Neural progenitor cell (in vitro differentiated cells): ENCODE measurements at regions not wholly inside any gene's neighbourhood (a gene's known extent, or its start where the extent isn't known, plus 50 kb on each side); places are given as distances from the start of the nearest gene placed in this dataset.

ENCODE experiments used
- DNase-seq: peaks from one replicate; pipeline ENCODE4 v3.0.0-alpha.2; 2016; ENCODE audit warnings: low spot score
- H2AFZ ChIP-seq: fragments of 200-600 bp; sonication (generic); replicated peaks from 2 replicates; pipeline ENCODE4 v1.6.1; 2016; ENCODE audit warnings: antibody characterized with exemption
- H3F3A ChIP-seq: fragments of 200-600 bp; sonication (generic); 2 replicates; pipeline ENCODE4 v1.6.1; 2016; ENCODE audit warnings: antibody characterized with exemption, low read depth
- H3K27ac ChIP-seq: fragments of 200-600 bp; sonication (generic); 2 replicates; pipeline ENCODE4 v1.5.1; 2016; ENCODE audit warnings: mild to moderate bottlenecking
- H3K27me3 ChIP-seq: fragments of 200-600 bp; sonication (generic); 2 replicates; pipeline ENCODE4 v1.6.1; 2016; ENCODE audit warnings: mild to moderate bottlenecking, moderate library complexity
- H3K36me3 ChIP-seq: fragments of 200-600 bp; sonication (generic); 2 replicates; pipeline ENCODE4 v1.5.1; 2016
- H3K4me1 ChIP-seq: fragments of 200-600 bp; sonication (generic); 2 replicates; pipeline ENCODE4 v1.6.1; 2016; ENCODE audit warnings: mixed run types
- H3K4me2 ChIP-seq: fragments of 200-600 bp; sonication (generic); 2 replicates; pipeline ENCODE4 v1.6.1; 2016
- H3K4me3 ChIP-seq: fragments of 200-600 bp; sonication (generic); 2 replicates; pipeline ENCODE4 v1.5.1; 2016
- H3K79me2 ChIP-seq: fragments of 200-600 bp; sonication (generic); 2 replicates; pipeline ENCODE4 v1.6.1; 2016; ENCODE audit warnings: low read depth
- H3K9ac ChIP-seq: fragments of 200-600 bp; sonication (generic); 2 replicates; pipeline ENCODE4 v1.6.1; 2016
- H3K9me3 ChIP-seq: fragments of 200-600 bp; sonication (generic); 2 replicates; pipeline ENCODE4 v1.5.1; 2016; ENCODE audit warnings: low read depth
- H4K20me1 ChIP-seq: fragments of 200-600 bp; sonication (generic); 2 replicates; pipeline ENCODE4 v1.6.1; 2016; ENCODE audit warnings: low read depth
- H3K27ac Mint-ChIP-seq: 3 replicates; pipeline ENCODE4 v1.8.0; 2021; ENCODE audit warnings: mixed read lengths
- H3K27me3 Mint-ChIP-seq: 2 replicates; pipeline ENCODE4 v1.8.0; 2022; ENCODE audit warnings: low read depth, mild to moderate bottlenecking, inconsistent platforms, moderate library complexity, mixed read lengths; ENCODE audit not compliant: insufficient read depth
- H3K36me3 Mint-ChIP-seq: 3 replicates; pipeline ENCODE4 v1.8.0; 2021; ENCODE audit warnings: mixed read lengths
- H3K4me1 Mint-ChIP-seq: 3 replicates; pipeline ENCODE4 v1.8.0; 2021; ENCODE audit warnings: mixed read lengths
- H3K4me3 Mint-ChIP-seq: 3 replicates; pipeline ENCODE4 v1.8.0; 2021; ENCODE audit warnings: mild to moderate bottlenecking, moderate library complexity, mixed read lengths
- H3K9me3 Mint-ChIP-seq: 3 replicates; pipeline ENCODE4 v1.8.0; 2020; ENCODE audit warnings: mixed read lengths
- CTCF ChIP-seq: fragments of 200-600 bp; sonication (generic); IDR thresholded peaks from 2 replicates; pipeline ENCODE4 v1.5.1; 2017; ENCODE audit warnings: antibody characterized with exemption, mild to moderate bottlenecking
- EZH2 ChIP-seq: fragments of 200-600 bp; sonication (generic); IDR thresholded peaks from 2 replicates; pipeline ENCODE4 v1.6.1; 2017; ENCODE audit warnings: antibody characterized with exemption, mild to moderate bottlenecking, moderate library complexity
- EZH2phosphoT487 ChIP-seq: fragments of 200-600 bp; sonication (generic); IDR thresholded peaks from 2 replicates; pipeline ENCODE4 v1.6.1; 2017; ENCODE audit warnings: antibody characterized with exemption

- H3K27me3 ChIP-seq: no peaks in the 10 kb centered on the region
- H3K27ac ChIP-seq: no peak overlapping the region
- Mint-ChIP-seq H3K36me3 (no peaks in the 10 kb centered on the region), H3K9me3 (no peaks in the 10 kb centered on the region), H3K4me1 (peaks cover 10% of the 10 kb centered on the region), H3K4me3 (no peak overlapping the region), H3K27me3 (no peaks in the 10 kb centered on the region), H3K27ac (no peak overlapping the region)
- H4K20me1 ChIP-seq: no peaks in the 10 kb centered on the region
- H3K4me3 ChIP-seq: no peak overlapping the region
- TF ChIP-seq EZH2 (no peak), CTCF (no peak)
- no peak overlapping the region for H3K9ac ChIP-seq
- H2AFZ ChIP-seq: no peak overlapping the region
- H3F3A ChIP-seq: no peaks in the 10 kb centered on the region
- H3K36me3 ChIP-seq: no peaks in the 10 kb centered on the region
- DNase-seq: no peak
- H3K4me2 ChIP-seq: no peak overlapping the region
- H3K79me2 ChIP-seq: no peaks in the 10 kb centered on the region
- no peaks in the 10 kb centered on the region for H3K9me3 ChIP-seq
- no peaks in the 10 kb centered on the region for H3K4me1 ChIP-seq
Observed at GRCh38 chr5:164561933-164562872, 1056.8 kb downstream of the MAT2B start.

GRCh38 chr5:164563370-164563769 lies 1058.0 kb downstream of the MAT2B start:
- Histone ChIP-seq H3F3A (no peaks in the 10 kb centered on the region), H3K4me3 (no peak overlapping the region), H3K4me1 (no peaks in the 10 kb centered on the region), H4K20me1 (no peaks in the 10 kb centered on the region), H3K27ac (no peak overlapping the region), H3K36me3 (no peaks in the 10 kb centered on the region), H3K79me2 (no peaks in the 10 kb centered on the region), H3K27me3 (no peaks in the 10 kb centered on the region), H3K9ac (no peak overlapping the region), H2AFZ (no peak overlapping the region), H3K4me2 (no peak overlapping the region), H3K9me3 (no peaks in the 10 kb centered on the region)
- Mint-ChIP-seq H3K4me1 (peaks cover 10% of the 10 kb centered on the region), H3K36me3 (no peaks in the 10 kb centered on the region), H3K9me3 (no peaks in the 10 kb centered on the region), H3K27me3 (peaks cover 2% of the 10 kb centered on the region), H3K4me3 (no peak overlapping the region), H3K27ac (no peak overlapping the region)
- DNase-seq: no peak
- no peak for TF ChIP-seq EZH2
- TF ChIP-seq EZH2phosphoT487: no peak
- TF ChIP-seq CTCF: no peak

DNA sequence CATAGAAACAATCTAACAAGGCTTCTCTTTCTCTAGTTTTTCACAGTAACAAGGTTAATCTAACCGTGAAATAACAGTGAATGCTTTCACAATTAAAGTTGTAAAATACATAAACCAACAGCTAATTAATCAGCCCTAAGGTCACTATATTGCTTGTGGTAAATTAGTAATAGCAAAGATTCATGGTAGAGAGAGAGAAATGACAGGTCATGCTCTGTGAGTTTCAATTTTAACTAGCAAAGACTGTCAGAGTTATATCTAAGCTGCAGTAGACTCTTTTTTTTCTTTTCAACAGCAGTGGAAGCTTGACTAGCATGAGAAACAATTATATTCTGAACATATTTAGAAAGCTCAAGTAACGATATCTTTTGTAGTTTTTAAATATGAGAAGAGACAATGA lies 1068.0 kb downstream of the MAT2B start:
- H4K20me1 ChIP-seq: no peaks in the 10 kb centered on the region
- H3K4me1 Mint-ChIP-seq: peaks cover 6% of the 10 kb centered on the region

More for the DNA sequence above, 1068.0 kb downstream of the MAT2B start:
- Histone ChIP-seq H3K36me3 (no peaks in the 10 kb centered on the region), H3K4me2 (no peak overlapping the region), H3K27me3 (no peaks in the 10 kb centered on the region), H3K79me2 (no peaks in the 10 kb centered on the region), H2AFZ (no peak overlapping the region), H3F3A (no peaks in the 10 kb centered on the region), H3K9ac (no peak overlapping the region), H3K4me3 (no peak overlapping the region), H3K9me3 (no peaks in the 10 kb centered on the region), H3K4me1 (no peaks in the 10 kb centered on the region), H3K27ac (no peak overlapping the region)
- Mint-ChIP-seq H3K27me3 (no peaks in the 10 kb centered on the region), H3K9me3 (no peaks in the 10 kb centered on the region), H3K36me3 (no peaks in the 10 kb centered on the region), H3K27ac (no peak overlapping the region), H3K4me3 (no peak overlapping the region)
- TF ChIP-seq CTCF (no peak), EZH2 (no peak), EZH2phosphoT487 (no peak)
- DNase-seq: no peak
